ENCODE measurements at regions not wholly inside any gene's neighbourhood (a gene's known extent, or its start where the extent isn't known, plus 50 kb on each side); places are given as distances from the start of the nearest gene placed in this dataset.
"Not testable (repeated sequence)": the region's sequence is repeated elsewhere in the genome, so short reads cannot be mapped to it uniquely, and the experiment has no call there.

DNA sequence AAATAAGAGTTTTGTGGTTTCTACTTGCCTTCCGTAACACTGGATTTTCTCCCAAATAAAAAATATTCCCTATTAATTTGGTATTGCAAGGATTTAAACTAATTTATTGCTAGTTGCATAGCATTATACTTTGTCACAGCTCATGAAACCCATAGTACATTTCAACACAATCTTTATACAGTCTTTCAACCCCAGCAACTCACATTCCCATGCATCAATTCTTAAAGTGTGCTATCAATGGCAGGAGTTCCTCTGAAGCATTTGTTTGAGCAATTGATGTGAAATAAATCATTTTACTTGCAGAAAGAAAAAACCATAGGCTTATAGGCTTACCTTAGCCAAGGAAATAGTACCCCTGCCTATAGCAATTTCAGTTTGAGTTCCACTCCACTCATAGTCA is 251.9 kb downstream of the PAPSS1 start:
- no peak for DNase-seq

DNA sequence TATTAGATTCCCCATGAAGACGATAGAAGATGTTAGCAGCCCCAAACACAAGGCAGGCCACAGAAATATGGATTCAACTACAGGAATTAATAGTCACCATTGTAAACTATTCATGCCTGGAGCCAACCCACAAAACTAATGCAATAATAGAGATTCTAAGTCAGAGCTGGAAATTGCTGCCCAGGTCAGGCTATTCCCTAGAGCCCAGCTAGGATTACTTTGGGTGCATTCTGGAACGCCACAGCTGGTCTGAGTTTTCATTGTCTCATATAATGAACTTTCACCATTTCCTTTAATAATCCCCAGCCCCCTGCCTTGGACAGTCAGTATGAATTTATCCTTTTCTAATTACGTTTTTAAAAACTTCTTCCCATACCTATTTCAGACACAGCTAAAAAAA is 252.6 kb downstream of the PAPSS1 start:
- DNase-seq = no peak

DNA sequence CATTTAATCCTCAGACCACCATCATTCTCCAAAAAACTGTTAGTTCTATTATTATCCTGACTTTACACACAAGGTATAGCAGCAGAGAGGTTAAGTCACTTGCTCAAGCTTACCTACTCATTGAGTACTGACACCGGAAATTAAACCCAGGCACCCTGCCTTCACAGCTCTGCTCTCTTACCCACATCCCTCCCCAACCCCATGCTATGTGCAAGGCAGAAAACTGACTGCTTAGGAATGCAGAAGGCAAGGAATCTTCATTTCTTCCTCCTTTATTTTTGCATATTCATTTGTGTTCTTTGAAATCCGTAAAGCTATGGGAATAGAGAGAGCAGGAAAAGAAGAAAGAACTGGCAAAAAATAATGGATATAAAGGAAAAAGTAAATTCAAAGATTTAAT is 261.8 kb downstream of the PAPSS1 start:
- DNase-seq = peak in 1 of 5 experiments; percentile 16

DNA sequence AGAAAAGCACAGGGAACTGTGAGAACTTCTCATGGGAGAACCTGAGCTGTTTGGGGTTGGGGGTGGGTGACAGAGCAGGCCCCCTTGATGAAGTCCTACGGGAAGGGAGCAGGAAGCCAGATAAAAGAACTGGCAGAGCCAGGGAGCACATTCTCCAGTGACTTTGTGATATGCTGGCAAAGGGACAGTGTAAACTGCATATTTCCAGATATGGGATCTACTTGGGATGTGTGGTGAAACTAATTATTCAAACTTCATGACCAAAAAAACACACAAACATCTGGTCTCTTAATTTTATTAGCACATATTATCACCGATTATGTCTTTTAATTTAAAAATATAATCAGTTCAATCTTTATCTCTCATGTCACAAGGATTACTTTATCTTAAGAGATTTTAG is 266.0 kb downstream of the PAPSS1 start:
- no peak for DNase-seq

DNA sequence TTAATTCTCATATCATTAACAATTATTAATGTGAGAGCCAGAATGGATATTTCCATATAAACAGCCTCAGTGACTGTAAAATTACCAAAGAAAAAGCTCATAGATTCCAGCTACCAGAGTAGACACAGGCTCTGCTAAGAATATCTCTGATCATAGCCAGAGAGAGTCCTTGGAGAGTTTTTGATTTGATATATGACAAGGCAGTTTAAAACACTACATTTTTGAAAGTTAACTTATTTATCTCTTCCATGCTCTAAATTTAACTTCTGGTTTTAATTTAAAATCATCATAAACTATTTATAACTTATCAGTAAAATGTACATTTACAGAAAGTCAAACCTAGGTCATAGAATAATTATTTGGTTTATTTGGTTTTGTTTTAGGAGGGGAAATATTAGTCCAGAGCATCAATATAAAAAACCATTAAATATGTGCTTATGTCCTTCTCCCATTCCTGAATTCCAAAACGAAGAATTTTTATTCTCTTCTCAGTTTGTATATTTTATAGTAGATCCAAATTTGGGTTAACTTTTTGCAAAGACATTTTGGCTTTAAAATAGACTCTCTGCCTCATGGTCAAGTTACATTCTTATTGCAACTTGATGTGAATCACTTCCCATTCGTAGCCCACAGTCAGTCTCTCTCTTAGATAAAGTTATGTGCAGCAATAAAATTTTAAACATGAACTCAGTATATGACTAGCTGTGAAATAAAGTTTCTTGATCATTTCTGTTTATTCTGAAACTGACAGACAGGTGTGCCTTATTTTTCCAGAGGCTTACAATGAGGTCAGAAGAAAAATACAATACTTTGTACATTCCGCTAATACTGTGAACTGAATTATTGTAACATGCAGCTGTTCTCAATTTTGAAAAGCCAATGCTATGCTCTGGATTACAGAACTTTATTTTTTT is 267.1 kb downstream of the PAPSS1 start:
- DNase-seq = no peak

DNA sequence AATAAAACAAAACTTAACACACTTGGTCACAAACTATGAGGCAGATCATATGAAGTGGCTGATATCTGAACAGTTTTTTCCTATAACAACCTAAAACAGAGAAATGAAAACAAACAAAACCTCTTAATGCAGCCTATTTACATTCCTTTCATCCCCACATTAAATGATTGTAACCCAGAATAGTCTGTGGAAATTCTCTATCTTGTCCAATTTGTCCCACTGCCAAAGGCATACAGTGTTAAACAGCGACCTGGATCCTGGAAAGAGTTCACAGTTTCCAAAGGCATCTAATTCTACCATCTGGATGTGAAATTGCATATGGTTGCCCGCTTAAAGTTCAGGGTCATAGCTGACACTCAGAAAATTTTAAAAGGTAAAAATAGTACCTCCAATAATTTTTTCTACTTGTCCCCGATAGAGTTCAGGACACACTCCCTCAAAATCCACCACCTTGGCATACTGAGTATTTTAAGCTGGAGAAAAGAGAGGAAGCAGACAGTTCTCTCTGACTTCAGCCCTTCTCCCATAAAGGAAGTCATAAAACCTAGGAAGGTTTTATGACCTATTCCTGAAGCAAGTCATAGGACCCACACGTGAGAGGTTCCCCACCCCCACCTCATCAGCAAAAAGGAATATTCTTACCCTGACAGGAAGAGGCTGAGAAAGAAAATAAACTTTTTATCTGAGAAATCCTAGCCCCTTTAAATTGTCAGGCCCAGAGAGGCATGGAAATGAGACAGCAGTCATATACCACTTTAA is 270.2 kb downstream of the PAPSS1 start:
- no peak for DNase-seq

DNA sequence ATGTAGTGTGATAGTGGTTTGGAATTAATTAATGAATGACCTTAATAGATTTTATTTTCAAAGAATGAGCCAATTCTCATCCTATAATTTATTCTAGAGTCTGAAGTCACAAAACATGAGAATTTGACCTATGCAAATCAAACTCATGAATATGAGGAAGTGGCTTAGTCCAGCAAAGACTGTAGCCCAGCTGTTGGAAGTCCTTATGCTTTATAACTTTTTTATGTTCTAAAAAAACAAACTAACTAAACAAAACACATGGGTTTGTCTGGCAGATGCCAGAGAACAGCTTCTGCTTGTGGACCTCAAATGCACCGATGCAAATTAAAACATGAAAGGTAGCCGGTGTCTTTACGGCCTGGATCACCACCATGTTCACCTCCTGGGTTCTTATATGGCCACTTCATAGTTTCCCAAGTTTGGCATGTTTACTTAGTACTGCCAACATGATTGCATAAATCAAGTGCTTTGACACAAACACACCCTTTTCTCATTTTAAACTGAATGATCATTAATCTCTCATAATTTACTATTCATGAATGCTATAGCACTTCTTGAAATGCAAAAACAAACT is 277.4 kb downstream of the PAPSS1 start:
- no peak for DNase-seq

DNA sequence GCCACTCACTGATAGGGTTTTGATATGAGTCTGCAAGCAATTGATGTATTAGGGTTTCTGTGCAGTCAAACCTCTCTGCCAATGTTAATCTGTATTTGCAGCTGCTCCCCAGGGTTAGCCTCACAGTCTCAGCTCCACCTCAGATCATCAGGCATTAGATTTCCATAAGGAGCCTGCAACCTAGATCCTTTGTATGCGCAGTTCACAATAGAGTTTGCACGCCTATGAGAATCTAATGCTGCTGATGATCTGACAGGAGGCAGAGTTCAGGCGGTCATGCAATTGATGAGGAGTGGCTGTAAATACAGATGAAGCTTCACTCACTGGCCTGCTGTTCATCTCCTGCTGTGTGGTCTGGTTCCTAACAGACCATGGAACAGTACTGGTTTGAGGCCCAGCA is 280.6 kb downstream of the PAPSS1 start:
- DNase-seq = no peak

DNA sequence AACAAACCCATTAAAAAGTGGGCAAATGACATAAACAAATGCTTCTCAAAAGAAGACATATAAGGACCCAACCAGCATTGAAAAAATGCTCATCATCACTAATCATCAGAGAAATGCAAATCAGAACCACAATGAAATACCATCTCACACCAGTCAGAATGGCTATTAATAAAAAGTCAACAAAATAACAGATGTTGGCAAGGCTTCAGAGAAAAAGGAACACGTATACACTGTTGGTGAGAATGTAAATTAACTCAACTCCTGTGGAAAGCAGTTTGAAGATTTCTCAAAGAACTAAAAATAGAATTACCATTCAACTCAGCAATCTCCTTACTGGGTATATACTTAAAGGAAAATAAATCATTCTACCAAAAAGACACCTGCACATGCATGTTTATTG is 283.6 kb downstream of the PAPSS1 start:
- DNase-seq = not testable (repeated sequence)

DNA sequence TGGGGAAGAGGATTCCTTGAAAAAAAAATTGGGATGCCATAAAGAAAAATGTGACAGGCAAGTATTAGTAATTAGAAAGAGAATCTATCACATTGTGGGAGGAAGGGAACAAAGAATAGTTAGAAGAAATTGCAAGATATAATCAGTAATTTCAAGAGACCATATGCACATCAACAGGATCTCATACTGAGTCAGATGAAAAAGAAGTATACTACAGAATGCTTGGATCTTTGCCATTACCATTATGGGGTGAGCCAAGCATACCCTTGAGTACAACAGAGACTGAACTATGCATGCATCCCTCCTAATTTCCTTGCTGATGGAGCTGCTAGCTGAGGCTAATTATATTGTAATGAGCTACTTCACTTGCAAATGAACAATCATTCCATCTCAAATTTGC is 287.6 kb downstream of the PAPSS1 start:
- DNase-seq = no peak

DNA sequence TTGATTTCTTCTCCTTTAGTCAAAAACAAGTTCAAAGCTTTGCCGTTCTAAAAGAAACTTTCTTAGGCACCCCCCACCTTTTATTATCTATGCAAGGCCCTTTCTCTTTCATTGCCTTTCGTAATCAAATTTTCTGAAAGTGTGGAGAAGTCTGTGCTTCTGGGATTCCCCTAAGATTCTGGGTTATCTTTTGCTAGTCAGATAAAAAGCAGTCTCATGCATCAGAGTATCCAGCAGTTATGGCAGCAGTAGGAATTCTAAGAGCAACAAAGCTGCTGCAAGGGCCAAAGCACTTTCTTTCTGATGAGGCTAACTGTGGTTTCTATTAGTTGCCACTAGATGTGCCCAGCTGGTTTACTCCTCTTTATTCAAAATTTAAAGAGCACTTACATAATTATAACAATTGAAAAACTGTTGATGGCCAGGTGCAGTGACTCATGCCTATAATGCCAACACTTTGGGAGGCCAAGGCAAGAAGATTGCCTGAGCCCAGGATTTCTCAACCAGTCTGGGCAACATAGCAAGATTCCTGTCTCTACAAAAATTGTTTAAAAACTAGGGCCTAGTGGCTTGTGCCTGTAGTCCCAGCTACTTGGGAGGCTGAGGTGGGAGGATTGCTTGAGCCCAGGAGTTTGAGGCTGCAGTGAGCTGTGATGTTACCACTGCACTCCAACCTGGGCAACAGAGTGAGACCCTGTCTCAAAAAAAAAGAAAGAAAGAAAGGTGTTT is 296.2 kb downstream of the PAPSS1 start:
- DNase-seq = no peak

DNA sequence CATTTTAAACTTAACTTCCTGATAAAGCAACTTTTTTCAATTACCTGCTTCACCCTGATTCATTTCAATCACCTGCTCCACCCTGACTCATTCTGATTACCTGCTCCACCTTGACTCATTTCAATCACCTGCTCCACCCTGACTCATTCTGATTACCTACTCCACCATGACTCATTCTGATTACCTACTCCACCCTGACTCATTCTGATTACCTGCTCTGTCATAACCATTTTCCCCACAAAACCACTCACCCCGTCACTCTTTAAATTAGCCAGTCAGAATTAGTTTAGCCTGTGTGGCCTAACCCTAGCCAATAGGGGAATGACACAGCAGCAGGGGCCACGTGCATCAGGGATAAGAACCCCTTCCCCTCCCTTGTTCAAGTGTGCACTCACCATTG is 300.5 kb downstream of the PAPSS1 start:
- DNase-seq = peak in 1 of 5 experiments; percentile 87

GRCh38 chr4:107419052-107419451 is 301.0 kb downstream of the PAPSS1 start:
- DNase-seq = peak in 1 of 5 experiments; percentile 41

DNA sequence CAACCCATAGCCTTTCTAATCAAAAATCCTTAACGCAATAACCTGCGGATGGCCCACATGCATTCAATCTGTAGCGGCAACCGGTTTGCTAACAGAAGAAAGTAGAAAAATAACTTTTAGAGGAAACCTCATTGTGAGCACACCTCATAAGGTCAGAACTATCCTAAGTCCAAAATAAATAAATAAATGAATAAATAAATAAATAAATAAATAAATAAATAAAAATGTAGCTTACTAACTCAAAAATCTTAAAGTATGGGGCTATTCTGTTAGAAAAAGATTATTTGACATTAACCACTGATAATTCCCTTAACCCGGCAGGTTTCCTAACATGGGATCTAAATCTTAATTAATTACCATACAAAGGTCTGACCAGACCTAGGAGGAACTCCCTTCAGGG is 304.5 kb downstream of the PAPSS1 start:
- not testable (repeated sequence) for DNase-seq

DNA sequence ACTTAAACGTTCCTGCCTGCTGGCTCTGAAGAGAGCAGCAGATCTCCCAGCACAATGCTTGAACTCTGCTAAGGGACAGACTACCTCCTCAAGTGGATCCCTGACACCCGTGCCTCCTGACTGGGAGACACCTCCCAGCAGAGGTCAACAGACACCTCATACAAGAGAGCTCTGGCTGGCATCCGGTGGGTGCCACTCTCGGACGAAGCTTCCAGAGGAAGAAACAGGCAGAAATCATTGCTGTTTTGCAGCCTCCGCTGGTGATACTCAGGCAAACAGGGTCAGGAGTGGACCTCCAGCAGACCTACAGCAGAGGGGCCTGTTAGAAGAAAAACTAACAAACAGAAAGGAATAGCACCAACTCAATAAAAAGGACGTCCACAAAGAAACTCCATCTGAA is 310.2 kb downstream of the PAPSS1 start:
- not testable (repeated sequence) for DNase-seq

DNA sequence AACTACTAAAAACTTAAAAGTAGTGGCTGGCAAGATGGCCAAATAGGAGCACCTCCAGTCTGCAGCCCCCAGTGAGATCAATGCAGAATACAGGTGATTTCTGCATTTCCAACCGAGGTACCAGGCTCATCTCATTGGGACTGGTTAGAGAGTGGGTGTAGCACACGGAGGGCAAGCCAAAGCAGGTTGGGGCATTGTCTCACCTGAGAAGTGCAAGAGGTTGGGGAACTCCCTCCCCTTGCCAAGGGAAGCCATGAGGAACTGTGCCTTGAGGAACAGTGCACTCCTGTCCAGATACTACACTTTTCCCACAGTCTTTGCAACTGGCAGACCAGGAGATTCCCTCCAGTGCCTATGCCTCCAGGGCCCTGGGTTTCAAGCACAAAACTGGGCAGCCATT is 311.1 kb downstream of the PAPSS1 start:
- DNase-seq = no peak

DNA sequence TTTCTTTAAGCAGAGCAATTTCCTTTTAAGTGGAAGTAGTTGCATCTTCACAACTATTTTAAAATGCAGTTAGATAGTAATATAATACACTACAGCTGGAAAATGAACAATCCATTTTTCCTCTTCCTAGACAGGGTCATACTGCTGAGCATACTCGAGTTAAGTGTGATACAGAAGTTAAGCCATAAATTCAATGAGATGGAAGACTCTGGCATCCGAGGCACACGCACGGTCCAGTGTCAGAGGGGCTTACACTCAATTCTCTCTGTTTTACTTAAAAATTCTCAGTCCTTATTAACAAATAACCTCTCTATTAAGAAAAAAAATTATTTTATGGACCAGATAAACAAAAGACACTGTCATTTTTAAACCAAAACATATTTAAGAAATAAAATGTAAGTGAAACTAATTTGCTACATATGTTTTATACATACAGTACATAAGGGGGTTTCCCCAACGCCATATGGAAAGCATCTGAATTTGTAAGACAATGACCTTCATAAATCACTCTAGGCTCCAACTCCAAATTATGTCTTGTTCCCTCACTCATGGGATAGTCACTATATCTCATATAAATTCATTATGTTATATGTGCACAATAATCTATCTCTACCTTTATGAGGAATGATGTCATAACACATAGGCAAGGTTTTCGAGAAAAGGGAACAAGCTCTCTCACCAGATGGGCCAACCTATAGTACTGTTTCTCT is 315.3 kb downstream of the PAPSS1 start:
- DNase-seq = no peak

DNA sequence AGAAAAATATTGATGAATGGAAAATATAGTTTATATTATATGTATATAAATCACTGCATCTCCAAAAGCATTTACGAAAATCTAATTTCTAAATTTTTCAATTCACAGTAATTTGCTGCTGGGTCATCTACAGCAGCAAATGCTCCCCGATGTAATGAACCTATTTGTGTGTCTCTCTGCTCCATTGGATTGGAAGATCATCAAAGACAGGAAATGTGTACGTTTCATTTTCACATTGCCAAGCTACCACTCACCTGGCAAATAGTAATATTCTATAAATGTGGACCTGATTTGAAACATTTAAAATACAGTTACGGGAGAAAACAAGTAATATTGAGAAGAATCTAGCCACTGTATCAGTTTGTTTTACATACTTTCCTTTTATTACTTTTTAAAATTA is 317.7 kb downstream of the PAPSS1 start:
- DNase-seq = no peak

GRCh38 chr4:107392951-107393350 is 327.1 kb downstream of the PAPSS1 start:
- DNase-seq = no peak

GRCh38 chr4:107392380-107392779 is 327.7 kb downstream of the PAPSS1 start:
- DNase-seq = no peak

DNA sequence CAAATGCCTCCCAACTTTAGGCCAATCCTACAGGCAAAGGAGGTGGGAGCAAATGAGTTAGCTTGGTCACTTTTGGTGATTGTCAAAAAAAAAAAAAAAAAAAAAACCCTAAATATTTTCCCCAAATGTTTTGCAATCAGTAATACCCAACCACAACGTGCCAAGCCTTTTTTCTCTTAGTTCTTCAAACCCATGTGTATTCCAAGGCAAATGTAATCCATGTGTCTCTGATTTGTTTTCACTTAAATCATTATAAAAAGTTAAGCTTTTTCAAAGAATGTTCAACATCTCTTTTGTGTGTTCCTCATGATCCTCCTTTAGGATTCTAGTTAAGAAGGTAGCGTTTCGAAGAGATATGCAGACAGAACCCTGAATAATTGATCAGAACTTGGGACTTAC is 328.4 kb downstream of the PAPSS1 start:
- no peak for DNase-seq

DNA sequence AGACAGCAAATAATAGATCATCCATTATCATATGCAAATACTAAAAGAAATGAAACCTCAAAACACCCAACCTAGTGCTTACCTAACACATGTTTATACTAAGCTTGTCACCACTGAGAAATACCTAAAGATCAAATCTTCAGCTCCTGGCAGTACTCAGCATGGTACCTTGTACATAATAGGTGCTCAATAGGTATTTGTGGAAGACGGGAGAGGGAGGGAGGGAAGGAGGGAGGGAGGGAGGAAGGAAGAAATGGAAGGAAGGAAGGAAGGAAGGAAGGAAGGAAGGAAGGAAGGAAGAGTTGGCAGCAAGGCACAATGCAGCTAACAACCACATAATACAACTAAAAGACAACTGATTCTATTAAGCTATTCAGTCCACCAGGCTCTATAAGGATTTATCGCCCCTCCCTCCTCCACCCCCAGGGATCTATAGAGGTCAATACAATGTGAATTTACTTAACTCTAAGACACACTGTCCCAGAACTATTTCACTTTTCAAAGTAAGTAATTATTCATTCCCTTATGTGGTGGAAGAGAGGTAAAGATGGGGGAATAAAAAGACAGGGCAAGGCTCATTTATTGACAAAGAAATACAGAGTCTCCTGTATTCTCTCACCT is 328.9 kb downstream of the PAPSS1 start:
- DNase-seq = no peak

All from T-helper 2 cell (primary cell).